ENCODE measurements at regions not wholly inside any gene's neighbourhood (a gene's known extent, or its start where the extent isn't known, plus 50 kb on each side); places are given as distances from the start of the nearest gene placed in this dataset.

GRCh38 chr1:37393173-37394120 lies 80.9 kb upstream of the ZC3H12A start:
- Mint-ChIP-seq H3K27ac (no peak overlapping the region), H3K36me3 (ENCODE audit: low read depth) (no peaks in the 10 kb centered on the region), H3K9me3 (no peaks in the 10 kb centered on the region; the same call in 2 of the 3 replicates), H3K4me3 (no peak overlapping the region), H3K27me3 (ENCODE audit: insufficient read depth, low read depth, poor library complexity) (peaks cover 11% of the 10 kb centered on the region), H3K4me1 (peaks cover 32% of the 10 kb centered on the region)
- TF ChIP-seq NANOG (IDR thresholded peaks at IDR 0.05; ENCODE audit: borderline replicate concordance) (no peak), ZNF462 (CRISPR knock-in tag; IDR thresholded peaks at IDR 0.05) (no peak), POLR2AphosphoS5 (IDR thresholded peaks at IDR 0.05; ENCODE audit: low read depth) (no peak), ZNF331 (CRISPR knock-in tag; IDR thresholded peaks at IDR 0.05; ENCODE audit: low read depth) (no peak), EZH2phosphoT487 (IDR thresholded peaks at IDR 0.05; ENCODE audit: unreplicated experiment) (no peak), STAT1 (IDR thresholded peaks at IDR 0.05; ENCODE audit: unreplicated experiment) (no peak), ETS1 (IDR thresholded peaks at IDR 0.05) (no peak), JUNB (IDR thresholded peaks at IDR 0.05; ENCODE audit: unreplicated experiment) (no peak), EZH2 (IDR thresholded peaks at IDR 0.05; ENCODE audit: low read depth, unreplicated experiment) (no peak), CREB1 (CRISPR knock-in tag; IDR thresholded peaks at IDR 0.05; ENCODE audit: low read depth) (no peak), ZNF114 (CRISPR knock-in tag; IDR thresholded peaks at IDR 0.05) (no peak)
- DNase-seq (ENCODE audit: low spot score), result no peak
- H3K9me2 ChIP-seq (ENCODE audit: insufficient read depth), result no peaks in the 10 kb centered on the region
- no peak overlapping the region for H3K27ac ChIP-seq (ENCODE audit: low read depth)
- ATAC-seq, result no peak
- no peaks in the 10 kb centered on the region for H3K27me3 ChIP-seq (ENCODE audit: insufficient read depth)
- H3K4me1 ChIP-seq (ENCODE audit: insufficient read depth), result peaks cover 14% of the 10 kb centered on the region; the same call in 1 of the 2 replicates
- H3F3A ChIP-seq (replicated peaks; ENCODE audit: low read depth), result no peaks in the 10 kb centered on the region
- no peaks in the 10 kb centered on the region for H3K79me2 ChIP-seq (replicated peaks; ENCODE audit: insufficient read depth)
- no peak overlapping the region for H3K4me2 ChIP-seq
- H2AFZ ChIP-seq, result no peak overlapping the region
- no peaks in the 10 kb centered on the region for H4K20me1 ChIP-seq (replicated peaks; ENCODE audit: insufficient read depth)
- no peak overlapping the region for H3K4me3 ChIP-seq
- no peaks in the 10 kb centered on the region for H3K36me3 ChIP-seq (ENCODE audit: insufficient read depth)
